Myocyte (in vitro differentiated cells): ENCODE measurements at regions not wholly inside any gene's neighbourhood (a gene's known extent, or its start where the extent isn't known, plus 50 kb on each side); places are given as distances from the start of the nearest gene placed in this dataset.

Source experiments
- DNase-seq: peaks from one replicate; pipeline ENCODE4 v3.0.0-alpha.2; 2012; ENCODE audit warnings: low read depth

DNA sequence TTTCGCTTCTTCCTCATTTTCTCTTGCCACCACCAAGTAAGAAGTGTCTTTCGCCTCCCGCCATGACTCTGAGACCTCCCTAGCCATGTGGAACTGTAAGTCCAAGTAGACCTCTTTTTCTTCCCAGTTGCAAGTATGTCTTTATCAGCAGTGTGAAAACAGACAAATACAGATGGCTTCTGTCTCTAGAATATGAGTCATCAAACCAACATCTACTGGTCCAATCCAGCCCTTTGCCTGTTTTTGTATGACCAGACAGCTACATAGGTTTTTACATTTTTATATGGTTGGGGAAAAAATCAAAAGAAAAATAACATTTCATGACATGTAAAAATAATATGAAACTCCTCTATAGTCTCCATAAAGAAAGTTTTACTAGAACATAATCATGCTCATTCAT, 118.7 kb upstream of the PTPRG start:
- DNase-seq: no peak

DNA sequence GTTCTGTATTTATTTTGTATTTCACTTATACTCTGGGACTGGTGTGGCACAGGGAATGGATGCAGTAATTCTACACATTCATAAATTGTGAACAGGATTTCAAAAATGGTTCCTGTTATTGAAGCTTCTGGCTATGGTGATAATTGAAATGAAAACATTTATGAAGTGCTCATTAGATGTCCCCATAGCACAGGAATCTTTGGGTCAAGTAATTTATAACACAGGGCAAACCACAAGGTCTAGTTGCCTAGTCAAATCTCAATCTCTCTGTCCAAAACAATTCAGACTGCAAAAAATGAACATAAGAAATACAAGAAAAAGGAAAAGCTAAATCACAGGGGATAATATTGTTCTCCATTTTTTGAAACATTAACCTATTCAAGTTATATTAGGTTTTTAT, 117.5 kb upstream of the PTPRG start:
- no peak for DNase-seq

DNA sequence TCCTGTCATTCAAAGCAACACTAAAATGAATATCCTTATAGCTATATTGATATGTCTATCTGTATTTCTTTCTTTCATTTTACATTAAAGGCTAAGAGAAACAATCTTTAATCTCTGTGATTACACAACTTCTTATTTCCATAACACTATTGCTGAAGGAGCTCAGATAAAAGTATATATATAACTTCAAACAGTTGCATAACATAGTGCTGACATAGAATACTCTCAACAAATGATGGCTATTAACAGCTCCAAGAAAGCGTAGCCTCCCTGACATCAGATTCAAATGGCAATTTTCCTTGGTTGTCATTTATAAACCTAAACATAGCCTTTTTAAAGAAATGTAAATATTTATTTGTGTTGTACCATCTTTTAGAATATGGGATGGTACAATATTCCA, 116.6 kb upstream of the PTPRG start:
- DNase-seq: no peak

DNA sequence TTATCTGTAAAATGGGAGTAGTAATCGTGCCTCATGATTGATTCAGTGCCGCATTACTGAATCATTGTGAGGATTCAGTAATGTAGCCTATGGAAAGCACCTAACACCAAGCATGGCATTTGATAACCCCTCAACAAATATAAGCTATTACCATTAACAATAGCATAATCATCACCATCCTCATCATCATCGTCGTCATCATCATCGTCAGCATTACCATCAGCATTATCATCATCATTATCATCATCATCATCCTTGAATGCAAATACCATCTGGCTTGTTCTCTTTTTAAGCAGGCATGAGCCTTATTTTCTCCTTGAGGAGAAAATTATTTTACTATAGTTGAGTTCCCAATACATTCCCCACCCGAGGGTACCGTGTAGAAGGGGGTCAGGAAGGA, 115.4 kb upstream of the PTPRG start:
- no peak for DNase-seq

DNA sequence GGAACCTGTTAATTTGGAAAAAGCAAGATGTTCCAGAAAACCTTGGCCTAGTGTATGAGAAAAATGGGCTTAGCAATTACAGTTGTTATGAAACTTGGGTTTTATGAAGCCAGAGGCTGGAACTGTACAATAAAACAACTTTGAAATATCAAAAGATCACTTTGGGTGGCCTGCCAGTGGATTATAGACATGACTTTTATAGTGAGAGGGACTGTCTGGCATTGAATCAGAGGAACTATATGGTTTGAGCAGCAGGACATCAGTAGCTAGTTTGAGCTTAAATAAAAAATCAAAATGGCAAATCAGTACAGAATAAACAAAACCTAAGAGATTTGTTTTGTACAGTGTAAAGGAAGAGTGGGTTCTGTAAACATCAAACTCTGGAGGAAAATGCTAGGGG, 115.0 kb upstream of the PTPRG start:
- no peak for DNase-seq

DNA sequence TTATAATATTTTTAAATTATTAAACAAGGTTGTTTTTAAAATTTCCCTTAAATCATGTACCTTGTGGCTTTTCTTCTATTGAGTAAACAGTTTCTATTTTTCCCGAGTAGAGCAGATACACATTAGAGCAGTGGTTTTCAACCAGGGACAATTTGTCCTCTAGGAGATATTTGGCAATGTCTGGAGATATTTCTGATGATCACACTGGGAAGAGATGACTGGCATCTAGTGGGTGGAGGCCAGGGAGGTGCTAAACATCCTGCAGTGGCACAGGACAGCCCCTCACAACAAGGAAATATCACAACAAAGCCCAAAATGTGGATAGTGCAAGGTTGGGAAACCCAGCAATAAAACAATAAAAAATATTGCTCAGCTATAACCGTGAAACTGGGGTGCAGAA, 113.0 kb upstream of the PTPRG start:
- DNase-seq: no peak

DNA sequence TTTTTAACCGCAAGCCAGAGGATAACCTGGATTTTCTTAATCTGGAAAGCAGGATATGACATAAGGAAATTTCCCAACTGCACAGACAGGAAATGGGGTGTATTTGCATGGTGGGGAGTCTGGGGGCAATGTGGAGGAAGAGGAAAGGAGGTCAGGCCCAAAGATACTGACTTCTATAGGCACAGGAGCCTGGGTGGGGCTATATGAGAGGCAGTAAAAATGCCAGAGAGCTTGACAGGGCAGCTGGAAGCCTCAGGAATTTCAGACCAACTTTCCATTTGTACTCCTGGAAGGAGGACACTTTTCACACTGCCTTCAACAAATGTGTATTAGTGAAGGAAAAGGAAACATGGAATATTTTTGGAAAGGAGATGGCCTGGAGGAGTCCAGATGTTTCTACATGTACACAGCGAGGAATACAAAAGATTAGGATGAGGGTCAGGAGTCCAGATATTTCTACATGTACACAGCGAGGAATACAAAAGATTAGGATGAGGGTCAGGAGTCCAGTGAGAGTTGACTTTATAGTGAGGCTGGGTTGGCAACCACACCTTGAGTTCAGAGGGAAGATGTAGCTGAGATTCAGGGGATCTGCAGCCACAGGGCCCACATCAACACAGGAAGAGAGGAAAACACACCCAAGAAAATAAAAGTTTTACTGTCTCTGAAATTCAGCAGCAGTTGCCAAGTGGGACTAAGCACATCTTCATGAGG, 111.9 kb upstream of the PTPRG start:
- DNase-seq: no peak

DNA sequence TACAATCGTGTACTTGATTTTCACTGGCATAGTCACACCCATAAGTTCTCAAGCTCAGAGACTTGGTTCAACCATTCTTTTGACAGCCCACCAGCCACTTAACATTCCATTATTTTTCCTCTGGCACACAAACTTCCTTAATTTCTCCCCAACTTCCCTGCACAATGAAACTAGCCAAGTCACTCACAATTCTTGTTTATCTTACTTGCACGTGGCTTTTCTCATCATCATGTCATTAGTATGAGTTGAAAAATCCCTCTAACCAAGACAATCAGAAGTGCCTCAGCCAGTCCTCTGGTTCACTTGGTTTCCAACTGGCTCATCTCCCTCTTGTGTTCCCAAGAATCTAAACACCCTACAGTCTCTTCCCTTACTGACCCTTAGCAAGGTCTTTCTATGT, 110.5 kb upstream of the PTPRG start:
- DNase-seq: no peak

DNA sequence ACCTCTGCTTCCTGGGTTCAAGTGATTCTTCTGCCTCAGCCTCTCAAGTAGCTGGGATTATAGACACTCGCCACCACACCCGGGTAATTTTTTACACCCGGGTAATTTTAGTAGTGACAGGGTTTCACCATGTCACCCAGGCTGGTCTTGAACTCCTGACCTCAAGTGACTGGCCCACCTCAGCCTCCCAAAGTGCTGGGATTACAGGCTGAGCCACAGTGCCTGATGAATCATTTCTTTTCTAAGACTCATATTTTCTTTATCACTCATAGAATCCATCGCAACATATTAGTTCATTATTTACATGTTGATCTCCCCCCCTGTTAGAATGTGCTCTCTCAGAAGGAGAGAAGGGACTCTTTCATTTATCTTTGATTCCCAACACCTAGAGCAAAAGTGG, 109.5 kb upstream of the PTPRG start:
- DNase-seq: no peak

DNA sequence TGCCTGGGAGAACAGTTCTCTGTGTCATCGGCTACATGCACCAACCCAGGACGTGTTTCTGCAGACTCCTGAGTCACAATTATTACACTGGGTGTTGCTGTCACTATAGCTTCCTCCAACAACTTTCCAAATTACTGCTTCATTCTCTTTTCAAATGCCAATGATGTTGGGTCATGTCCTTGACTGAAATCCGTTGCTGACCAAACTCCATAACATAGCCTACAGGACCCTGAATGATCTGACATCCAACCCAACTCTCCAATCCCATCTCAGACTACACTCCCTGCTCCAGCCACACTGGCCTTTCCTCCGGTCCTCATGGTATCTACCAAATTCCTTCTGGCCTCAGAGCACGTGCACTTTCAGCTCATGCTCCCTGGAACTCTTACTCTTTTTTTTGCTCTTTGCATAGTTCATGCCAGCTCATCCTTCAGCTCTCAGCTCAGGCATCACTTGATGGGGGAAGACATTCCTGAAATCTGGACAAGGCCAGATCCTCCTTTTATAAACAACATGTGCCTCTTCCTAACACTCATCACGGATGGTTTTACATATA, 108.8 kb upstream of the PTPRG start:
- DNase-seq: no peak

DNA sequence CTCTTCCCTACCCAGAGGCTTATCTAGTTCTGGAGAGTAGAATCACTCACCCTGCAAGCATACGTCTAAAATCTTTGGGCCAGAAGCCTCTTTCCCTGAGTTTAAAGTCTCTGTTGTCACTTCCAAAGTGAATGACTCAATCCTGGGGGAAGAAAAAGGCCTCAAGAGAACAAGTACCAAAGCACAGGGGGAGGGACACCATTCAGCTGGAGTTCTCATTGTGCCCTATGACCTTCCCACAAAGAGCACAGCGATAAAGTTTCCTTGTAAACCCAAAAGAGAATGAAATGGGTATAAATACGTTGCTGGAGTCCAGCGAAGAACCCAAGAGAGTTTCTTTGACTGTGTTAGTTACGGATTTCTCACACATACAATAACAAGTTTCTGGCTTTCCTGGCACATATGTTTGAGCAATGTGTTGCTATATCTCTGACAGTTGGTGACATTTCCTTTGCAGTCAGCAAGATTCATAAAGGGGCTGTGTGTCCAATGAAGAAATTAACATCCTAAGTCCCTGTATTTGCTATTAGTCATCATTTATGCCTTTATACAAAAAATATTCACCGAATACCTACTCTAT, 107.3 kb upstream of the PTPRG start:
- DNase-seq: no peak

DNA sequence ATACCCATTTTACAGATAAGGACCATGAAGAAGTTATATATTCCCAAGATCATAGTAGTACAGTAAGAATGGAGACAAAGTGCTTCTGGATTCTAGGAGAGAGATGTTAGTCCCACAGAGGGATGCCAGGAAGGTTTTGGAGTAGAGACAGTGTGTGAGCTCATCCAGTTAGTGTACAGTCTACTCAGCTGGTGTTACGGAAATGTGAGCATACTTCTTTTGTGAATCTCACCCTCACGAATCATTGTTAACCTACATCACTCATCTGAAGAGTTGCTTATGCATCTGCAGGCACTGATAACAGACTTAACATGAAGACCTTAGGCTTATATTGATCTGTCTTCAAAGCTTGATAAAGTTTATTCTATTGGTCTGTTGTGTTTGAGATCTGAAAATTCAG, 106.6 kb upstream of the PTPRG start:
- DNase-seq: no peak

DNA sequence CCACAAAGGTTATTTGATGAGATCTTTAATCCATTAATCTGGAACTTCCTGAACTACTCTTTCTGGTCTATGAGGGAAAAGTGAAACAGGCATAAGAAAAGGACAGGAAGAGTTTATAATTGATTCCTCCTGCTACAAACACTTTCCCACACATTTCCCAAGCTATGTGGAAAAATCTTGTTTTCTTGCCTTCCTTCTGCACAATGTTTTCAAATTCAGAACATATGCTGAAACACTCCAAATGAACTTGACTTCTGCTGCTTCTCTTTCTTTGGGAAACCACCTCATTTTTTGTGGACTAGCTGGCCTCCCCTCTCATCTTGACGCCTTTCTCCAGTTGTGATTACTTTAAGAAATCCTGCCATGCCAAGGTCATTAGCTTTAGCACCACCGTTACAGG, 100.7 kb upstream of the PTPRG start:
- no peak for DNase-seq

DNA sequence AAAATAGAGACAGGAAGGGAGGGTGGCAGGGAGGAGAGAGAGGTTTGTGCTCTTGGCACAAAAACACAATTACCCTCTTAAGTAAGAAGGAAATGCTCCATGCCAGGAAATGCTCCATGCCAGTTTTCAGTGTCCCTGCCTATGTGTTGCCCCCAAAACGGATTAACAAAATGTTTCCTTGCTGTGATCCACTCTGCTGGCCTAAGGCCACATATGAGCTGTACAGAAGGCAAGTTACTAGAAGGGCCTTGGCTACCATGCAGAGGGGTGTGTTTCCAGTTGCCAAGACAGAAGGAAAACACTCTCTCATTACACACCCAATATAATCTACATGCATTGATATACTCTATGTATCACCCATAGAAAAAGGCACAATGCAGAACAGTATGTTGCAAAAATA, 98.2 kb upstream of the PTPRG start:
- no peak for DNase-seq

DNA sequence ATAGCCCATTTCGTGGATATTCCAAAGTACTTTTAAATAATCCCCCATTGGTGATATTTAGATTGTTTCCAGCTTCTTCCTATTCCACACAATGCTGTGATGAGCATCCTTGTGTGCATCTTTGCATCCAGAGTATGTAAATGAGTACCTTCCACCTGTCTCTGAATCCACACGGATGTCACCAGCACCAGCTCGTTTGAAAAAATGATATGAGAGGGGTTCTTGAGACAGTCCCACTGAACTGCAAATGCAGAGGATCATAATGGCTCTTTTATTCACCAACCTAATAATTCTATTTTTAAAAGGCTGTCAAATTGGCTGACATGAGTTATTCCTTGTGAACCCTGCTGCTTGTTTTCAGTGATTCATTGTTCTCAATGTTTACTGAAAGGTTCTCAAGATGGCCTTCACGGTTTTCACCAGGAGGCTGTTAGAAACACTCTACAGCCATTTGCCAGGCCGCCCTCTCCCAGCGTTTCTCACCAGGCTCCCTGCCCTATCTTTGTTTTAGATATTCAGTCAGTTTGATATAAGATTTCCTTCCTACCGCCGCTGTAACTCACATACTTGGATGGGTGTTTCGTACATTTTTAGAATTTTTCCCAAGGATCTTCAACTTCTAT, 96.7 kb upstream of the PTPRG start:
- DNase-seq: no peak

DNA sequence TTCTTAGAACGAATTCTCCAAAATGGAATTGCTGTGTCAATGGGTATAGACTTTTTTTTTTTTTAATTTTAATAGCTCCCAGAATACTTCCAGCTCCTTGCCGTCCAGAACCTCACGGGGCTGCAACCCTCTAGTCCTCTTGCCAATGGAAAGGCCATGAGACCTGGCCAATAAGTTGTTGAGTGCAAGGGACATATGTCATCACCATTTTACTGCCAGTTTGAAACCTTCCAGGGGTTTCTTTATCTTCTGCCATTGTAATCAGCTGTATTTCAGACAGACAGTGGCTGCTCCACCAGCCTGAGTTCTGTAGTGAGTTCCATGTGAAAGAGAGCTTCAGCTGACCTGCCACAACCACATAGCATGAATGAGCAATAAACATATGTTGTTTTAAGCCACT, 95.0 kb upstream of the PTPRG start:
- no peak for DNase-seq

DNA sequence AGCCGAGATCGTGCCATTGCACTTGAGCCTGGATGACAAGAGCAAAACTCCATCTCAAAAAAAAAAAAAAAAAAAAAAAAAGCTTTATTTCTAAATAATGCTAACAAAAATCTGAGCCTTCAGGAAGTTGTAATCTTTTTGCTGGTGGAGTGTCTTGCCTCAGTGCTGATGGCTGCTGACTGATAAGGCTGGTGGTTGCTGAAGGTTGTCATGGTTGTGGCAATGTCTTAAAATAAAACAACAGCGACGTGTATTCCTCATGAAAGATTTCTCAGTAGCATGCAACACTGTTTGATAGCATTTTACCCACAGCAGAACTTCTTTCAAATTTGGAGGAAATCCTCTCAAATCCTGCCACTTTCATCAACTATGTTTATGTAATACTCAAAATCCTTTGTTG, 77.4 kb upstream of the PTPRG start:
- DNase-seq: no peak

DNA sequence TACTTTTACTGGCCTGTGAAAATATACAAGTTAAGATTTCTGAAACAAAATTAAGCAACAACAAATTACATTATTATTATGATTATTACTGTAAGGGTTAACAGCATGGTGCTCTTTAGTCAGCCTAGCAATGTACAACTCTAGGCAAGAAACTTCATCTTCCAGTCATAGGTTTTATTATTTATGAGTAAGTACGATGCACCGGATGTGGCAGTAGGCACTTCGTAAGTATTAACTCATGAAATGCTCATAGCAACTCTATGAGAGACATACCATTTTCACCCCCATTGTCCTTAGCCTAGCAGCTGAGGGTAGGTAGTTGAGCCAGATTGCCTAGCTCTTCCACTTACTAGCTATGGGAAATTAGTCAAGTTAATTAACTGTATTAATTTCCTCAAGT, 68.0 kb upstream of the PTPRG start:
- DNase-seq: no peak

DNA sequence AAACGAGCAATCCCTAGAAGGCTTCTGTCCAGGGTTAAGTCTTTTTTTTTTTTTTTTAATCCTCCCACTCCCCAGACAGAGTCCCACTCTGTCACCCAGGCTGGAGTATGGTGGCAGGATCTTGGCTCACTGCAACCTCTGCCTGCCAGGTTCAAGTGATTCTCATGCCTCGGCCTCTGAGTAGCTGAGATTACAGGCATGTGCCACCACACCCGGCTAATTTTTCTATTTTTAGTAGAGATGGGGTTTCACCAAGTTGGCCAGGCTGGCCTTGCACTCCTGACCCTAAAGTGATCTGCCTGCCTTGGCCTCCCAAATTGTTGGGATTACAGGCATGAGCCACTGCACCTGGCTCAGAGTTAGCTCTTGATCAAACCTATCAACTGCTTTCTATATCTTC, 67.1 kb upstream of the PTPRG start:
- peak; percentile 10 for DNase-seq

DNA sequence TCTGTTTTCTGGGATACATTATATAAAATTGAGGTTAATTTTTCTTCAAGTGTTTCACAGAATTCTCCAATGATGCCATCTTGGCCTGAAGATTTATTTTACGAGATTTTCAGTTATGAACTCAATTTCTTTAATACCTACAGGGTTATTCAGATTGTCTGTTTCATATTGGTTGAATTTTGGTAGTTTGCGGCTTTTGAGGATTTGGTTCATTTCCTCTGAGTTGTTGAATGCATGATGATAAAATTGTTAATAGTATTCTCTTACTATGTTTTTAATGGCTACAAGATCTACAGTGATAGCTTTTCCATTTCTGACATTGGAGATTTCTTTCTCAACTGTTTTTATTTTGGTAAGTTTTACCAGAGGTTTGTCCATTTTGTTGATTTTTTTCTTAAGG, 63.9 kb upstream of the PTPRG start:
- no peak for DNase-seq

DNA sequence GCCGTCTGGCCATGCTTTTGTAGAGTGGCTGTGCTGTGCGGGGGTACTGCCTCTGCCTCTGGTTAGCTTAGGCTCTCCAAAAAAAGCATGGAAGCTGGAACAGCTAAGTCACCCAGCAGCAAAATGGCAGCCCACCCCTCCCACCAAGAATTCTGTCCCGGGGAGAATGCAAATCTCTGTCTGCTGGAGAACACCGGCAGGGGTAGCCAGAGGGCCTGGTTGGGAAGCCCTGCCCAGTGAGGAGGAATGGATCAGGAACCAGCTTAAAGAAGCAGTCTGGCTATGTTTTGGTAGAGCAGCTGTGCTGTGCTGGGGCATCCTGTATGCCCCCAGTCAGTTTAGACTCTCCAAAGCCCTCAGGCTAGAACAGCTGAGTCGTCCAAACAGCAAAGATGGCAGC, 56.2 kb upstream of the PTPRG start:
- DNase-seq: no peak

DNA sequence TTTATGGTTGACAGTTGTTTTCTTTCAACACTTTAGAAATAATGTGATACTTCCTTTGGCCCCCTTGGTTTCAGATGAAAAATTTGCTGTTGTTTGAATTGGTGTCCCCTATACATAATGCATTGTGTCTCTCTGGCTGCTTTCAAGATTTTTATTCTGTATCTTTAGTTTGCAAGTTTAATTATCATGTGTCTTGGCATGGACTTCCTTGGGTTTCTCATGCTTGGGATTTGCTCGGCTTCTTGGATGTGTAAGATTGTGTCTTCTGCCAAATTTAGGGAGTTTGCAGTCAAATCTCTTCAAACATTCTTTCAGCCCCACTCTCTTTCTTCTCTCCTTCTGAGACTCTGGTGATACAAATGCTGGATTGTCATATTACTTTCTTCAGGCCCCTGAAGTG, 53.4 kb upstream of the PTPRG start:
- DNase-seq: no peak
